ENCODE measurements at regions not wholly inside any gene's neighbourhood (a gene's known extent, or its start where the extent isn't known, plus 50 kb on each side); places are given as distances from the start of the nearest gene placed in this dataset.

DNA sequence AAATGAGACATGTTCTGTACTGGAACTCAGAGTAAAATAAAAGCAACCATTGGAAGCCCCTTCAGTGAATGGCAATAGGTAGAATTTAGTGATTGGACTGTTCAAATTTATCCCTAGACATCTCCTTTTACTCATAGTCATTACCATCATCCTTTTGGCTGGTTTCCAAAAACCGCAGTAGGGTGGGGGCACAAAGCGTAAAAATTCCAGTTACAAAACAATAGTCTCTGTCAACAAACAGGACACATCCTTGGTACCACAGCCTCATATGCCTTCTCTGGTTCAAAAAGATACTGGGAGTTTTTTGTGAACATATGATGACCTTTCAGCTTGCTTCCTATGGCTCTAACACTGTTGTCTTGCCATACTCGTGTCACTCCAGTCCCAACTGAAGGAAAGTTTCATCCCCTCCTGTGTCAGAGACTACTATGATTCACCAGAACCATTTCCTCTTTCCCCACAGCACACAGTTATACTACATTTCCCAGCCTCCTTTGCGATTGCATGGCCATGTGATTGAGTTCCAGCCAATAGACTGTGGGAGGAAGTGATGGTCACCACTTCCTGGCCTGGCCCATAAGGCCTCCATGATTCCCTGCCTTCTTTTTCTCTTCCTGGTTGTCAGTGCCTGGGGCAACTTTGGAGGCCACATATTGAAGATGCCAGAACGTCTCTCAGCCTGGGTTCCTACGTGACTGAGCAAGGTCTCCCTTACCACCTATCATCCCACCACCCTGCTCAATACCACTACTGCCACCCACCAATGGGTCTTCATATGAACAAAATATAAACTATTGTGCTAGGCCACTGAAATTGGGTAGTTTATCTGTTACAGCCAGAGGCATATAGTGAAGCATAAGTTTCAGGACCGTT lies 162.4 kb downstream of the ID4 start:
- DNase-seq (ENCODE audit: low read depth): no peak
- TF ChIP-seq, protein P1, sequence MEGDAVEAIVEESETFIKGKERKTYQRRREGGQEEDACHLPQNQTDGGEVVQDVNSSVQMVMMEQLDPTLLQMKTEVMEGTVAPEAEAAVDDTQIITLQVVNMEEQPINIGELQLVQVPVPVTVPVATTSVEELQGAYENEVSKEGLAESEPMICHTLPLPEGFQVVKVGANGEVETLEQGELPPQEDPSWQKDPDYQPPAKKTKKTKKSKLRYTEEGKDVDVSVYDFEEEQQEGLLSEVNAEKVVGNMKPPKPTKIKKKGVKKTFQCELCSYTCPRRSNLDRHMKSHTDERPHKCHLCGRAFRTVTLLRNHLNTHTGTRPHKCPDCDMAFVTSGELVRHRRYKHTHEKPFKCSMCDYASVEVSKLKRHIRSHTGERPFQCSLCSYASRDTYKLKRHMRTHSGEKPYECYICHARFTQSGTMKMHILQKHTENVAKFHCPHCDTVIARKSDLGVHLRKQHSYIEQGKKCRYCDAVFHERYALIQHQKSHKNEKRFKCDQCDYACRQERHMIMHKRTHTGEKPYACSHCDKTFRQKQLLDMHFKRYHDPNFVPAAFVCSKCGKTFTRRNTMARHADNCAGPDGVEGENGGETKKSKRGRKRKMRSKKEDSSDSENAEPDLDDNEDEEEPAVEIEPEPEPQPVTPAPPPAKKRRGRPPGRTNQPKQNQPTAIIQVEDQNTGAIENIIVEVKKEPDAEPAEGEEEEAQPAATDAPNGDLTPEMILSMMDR (IDR thresholded peaks at IDR 0.05; ENCODE audit: insufficient read depth, low read length): no peak

GRCh38 chr6:20001286-20001685 lies 164.1 kb downstream of the ID4 start:
- no peak overlapping the region for H3K4me3 ChIP-seq (ENCODE audit: low read depth, low read length)
- no peak for DNase-seq (ENCODE audit: low read depth)
- TF ChIP-seq, protein P1 (IDR thresholded peaks at IDR 0.05; ENCODE audit: insufficient read depth, low read length): no peak

More for the DNA sequence above, 162.4 kb downstream of the ID4 start:
- no peak overlapping the region for H3K4me3 ChIP-seq (ENCODE audit: low read depth, low read length)

DNA sequence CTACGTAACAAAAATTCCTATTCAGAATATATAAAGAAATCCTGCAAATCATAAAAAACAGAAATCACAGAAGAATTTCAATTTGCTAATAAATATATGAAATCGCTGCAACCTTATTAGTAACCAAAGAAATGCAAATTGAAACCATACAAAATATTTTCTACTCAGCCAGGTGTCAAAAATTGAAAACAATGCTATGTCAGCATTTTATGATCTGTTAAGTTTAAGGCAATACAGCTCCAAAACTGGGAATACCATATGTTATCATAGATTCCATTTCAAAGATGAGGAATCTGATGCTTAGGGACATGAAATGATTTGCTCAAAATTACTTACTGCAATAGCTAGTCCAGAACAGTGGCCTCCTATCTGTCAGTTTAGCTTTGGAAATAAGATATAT lies 168.9 kb downstream of the ID4 start:
- TF ChIP-seq, protein P1 (IDR thresholded peaks at IDR 0.05; ENCODE audit: insufficient read depth, low read length): no peak
- H3K4me3 ChIP-seq (ENCODE audit: low read depth, low read length): no peak overlapping the region
- no peak for DNase-seq (ENCODE audit: low read depth)

DNA sequence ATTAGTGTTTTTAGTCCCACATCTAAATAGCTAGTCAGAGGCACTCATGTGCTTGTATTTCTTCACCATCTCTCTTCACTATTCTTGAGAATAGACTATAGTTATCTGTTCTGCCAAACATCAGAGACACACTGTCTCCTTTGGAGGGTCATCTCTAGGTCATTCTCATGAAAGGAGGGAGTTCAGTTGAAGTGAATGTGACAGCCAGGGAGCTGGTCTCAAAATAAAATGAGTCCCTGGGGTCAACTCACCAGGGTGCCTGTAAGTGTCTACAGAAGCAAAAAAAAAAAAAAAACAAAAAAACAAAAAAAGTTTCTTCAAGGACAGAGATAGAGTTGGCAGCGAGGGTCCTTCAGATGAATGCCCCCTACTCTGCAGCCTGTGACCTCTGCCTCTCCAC lies 171.0 kb downstream of the ID4 start:
- no peak overlapping the region for H3K4me3 ChIP-seq (ENCODE audit: low read depth, low read length)
- DNase-seq (ENCODE audit: low read depth): no peak
- TF ChIP-seq, protein P1 (IDR thresholded peaks at IDR 0.05; ENCODE audit: insufficient read depth, low read length): no peak

DNA sequence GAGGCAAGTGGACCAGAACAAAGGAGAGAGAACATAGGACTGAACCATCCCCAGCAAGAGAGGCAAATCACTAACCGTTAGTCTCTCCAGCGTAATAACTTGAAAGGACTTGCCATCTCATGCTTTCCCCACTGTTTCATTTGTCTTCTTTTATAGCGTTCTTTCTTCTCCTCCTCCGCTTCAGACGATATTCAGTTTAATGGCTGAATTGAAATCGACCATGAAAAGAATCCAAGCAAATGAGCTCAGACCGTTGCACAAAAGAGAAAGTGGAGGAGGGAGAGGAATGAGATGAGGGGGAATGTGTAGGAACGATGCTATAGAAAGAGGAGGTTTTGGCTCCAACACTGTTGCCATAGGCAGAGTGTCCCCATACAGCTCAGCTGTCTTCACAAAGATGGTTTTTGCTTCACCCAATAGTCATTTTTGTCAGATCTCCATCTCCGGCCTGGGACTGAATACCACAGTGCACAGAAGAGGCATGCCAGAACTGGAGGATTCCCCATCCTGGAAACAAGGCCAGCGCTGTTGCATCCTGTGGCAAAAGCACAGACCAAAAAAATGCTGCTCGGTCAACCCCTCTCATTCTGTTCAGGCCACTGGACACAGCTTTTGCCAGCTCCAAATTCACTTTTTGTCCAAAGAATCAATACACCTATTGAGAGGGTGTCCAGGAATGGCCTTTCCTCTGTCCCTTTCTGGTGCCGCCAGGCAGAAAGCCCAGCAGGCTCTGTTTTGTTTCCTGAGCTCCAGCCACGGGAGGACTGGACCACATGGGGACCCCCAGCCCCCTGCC lies 176.1 kb downstream of the ID4 start:
- no peak for DNase-seq (ENCODE audit: low read depth)
- H3K4me3 ChIP-seq (ENCODE audit: low read depth, low read length): no peak overlapping the region
- TF ChIP-seq, protein P1 (IDR thresholded peaks at IDR 0.05; ENCODE audit: insufficient read depth, low read length): no peak

- DNase-seq (ENCODE audit: low read depth): no peak
- H3K4me3 ChIP-seq (ENCODE audit: low read depth, low read length): no peak overlapping the region
- TF ChIP-seq, protein P1 (IDR thresholded peaks at IDR 0.05; ENCODE audit: insufficient read depth, low read length): no peak
These were observed 177.3 kb downstream of the ID4 start for GRCh38 chr6:20014508-20014907.

Measured in fibroblast of the aortic adventitia (primary cell).